Colonic mucosa (tissue), 4 donors: ENCODE measurements at regions not wholly inside any gene's neighbourhood (a gene's known extent, or its start where the extent isn't known, plus 50 kb on each side); places are given as distances from the start of the nearest gene placed in this dataset.

ENCODE experiments used
- DNase-seq: peaks from one replicate; pipeline ENCODE4 v3.0.0-alpha.2; 2020
- H3K27ac ChIP-seq: fragments of 200-600 bp; one replicate; pipeline ENCODE4 v1.8.0; 2021
- H3K27me3 ChIP-seq: fragments of 200-600 bp; one replicate; pipeline ENCODE4 v1.8.0; 2021
- H3K36me3 ChIP-seq: fragments of 200-600 bp; one replicate; pipeline ENCODE4 v1.8.0; 2021
- H3K4me1 ChIP-seq: fragments of 200-600 bp; one replicate; pipeline ENCODE4 v1.8.0; 2021; ENCODE audit warnings: mild to moderate bottlenecking
- H3K4me3 ChIP-seq: fragments of 200-600 bp; one replicate; pipeline ENCODE4 v1.8.0; 2021
- H3K9ac ChIP-seq, 2 donors: one replicate each; pipeline ENCODE4 v1.7.0; 2013; ENCODE audit warnings: control low read depth in 2 of 2, low read depth in 2 of 2, low read length in 2 of 2
- H3K9me3 ChIP-seq: fragments of 200-600 bp; one replicate; pipeline ENCODE4 v1.8.0; 2021
- intact Hi-C: fragments of 100-400 bp; cut with DNase I; formaldehyde crosslinking; loops from one replicate; pipeline ENCODE4 v1.14.1; 2022
- TF ChIP-seq, protein P1 (sequence below): fragments of 200-600 bp; IDR thresholded peaks from one replicate; pipeline ENCODE4 v1.8.0; 2022; ENCODE audit warnings: antibody characterized with exemption, mild to moderate bottlenecking
- donor health status: healthy.
- donor health status: DM: no; HTN: no; CAD: no.
- donor health status: DM: no; HTN: no; CAD: no.

DNA sequence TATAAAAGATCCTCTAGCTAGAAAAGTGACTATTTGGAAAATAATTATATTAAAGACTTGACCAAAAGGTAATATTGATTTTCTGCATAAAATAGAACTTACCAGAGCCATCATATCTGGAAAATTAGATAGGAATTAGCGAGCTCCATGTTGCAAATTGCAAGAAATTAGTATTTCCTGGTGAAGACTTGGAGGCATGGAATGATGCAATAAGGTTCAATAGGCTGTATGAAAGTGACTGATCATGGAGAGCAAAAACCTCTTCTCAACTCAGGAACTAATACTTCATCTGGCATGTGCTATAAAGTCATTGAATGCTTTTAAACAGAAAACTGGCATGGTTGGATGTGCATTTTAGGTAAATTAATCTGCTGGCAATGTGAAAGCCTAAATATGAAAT lies 66.3 kb upstream of the UFM1 start:
- TF ChIP-seq, protein P1, sequence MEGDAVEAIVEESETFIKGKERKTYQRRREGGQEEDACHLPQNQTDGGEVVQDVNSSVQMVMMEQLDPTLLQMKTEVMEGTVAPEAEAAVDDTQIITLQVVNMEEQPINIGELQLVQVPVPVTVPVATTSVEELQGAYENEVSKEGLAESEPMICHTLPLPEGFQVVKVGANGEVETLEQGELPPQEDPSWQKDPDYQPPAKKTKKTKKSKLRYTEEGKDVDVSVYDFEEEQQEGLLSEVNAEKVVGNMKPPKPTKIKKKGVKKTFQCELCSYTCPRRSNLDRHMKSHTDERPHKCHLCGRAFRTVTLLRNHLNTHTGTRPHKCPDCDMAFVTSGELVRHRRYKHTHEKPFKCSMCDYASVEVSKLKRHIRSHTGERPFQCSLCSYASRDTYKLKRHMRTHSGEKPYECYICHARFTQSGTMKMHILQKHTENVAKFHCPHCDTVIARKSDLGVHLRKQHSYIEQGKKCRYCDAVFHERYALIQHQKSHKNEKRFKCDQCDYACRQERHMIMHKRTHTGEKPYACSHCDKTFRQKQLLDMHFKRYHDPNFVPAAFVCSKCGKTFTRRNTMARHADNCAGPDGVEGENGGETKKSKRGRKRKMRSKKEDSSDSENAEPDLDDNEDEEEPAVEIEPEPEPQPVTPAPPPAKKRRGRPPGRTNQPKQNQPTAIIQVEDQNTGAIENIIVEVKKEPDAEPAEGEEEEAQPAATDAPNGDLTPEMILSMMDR = no peak
- Histone ChIP-seq H3K27ac (no peak overlapping the region), H3K4me3 (no peak overlapping the region), H3K9me3 (no peaks in the 10 kb centered on the region), H3K27me3 (no peaks in the 10 kb centered on the region), H3K36me3 (no peaks in the 10 kb centered on the region), H3K9ac (no peak overlapping the region), H3K4me1 (no peaks in the 10 kb centered on the region)
- intact Hi-C loops = no loop called here
- no peak for DNase-seq

DNA sequence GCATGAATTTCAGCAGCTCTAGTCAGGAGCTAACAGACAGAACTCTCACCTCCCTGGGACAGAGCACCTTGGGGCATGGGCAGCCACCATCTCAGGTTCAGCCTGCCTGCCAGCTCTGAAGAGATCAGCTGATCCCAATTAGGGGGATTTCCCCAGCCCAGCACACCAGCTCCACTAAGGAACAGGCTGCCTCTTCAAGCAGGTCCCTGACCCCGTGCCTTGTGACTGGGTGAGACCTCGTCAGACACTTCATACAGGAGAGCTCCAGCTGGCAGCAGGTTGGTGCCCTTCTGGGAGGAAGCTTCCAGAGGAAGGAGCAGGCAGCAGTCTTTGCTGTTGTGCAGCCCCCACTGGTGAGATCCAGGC lies 84.5 kb upstream of the UFM1 start:
- no peaks in the 10 kb centered on the region for H3K9me3 ChIP-seq
- no peaks in the 10 kb centered on the region for H3K27me3 ChIP-seq
- H3K36me3 ChIP-seq = no peaks in the 10 kb centered on the region
- H3K4me3 ChIP-seq = no peak overlapping the region
- H3K9ac ChIP-seq = no peak overlapping the region
- H3K4me1 ChIP-seq = no peaks in the 10 kb centered on the region
- no peak for DNase-seq
- H3K27ac ChIP-seq = no peak overlapping the region
- intact Hi-C loops = no loop called here
- TF ChIP-seq, protein P1 = no peak

DNA sequence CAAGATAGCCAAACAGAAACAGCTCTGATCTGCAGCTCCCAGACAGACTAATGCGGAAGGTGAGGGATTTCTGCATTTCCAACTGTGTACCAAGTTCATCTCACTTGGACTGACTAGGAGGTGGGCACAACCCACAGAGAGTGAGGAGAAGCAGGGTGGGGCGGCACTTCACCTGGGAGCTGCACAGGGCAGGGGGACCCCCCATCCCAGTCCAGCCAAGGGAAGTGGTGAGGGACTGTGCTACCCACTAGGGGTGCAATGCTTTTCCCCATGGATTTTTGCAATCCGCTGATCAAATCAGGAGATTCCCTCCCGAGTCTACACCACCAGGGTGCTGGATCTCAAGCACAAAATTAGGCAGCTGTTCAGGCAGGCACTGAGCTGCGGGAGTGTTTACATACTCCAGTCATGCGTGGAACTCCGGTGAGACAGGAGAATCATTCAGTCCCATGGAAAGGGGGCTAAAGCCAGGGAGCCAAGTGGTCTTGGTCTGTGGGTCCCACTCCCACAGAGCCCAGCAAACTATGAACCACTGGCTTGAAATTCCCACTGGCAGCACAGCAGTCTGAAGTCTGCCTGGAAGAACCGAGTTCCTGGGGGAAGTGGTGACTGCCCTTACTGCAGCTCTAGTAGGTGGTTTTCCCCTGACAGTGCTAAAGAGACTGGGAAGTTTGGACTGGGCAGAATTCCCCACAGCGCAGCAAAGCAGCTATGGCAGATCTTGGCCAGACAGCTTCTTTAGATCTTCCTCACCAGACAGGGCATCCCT lies 85.1 kb upstream of the UFM1 start:
- no peaks in the 10 kb centered on the region for H3K27me3 ChIP-seq
- no peaks in the 10 kb centered on the region for H3K9me3 ChIP-seq
- H3K4me3 ChIP-seq = no peak overlapping the region
- H3K4me1 ChIP-seq = no peaks in the 10 kb centered on the region
- H3K9ac ChIP-seq = no peak overlapping the region
- intact Hi-C loops = no loop called here
- DNase-seq = no peak
- no peak overlapping the region for H3K27ac ChIP-seq
- H3K36me3 ChIP-seq = no peaks in the 10 kb centered on the region
- TF ChIP-seq, protein P1 = no peak

DNA sequence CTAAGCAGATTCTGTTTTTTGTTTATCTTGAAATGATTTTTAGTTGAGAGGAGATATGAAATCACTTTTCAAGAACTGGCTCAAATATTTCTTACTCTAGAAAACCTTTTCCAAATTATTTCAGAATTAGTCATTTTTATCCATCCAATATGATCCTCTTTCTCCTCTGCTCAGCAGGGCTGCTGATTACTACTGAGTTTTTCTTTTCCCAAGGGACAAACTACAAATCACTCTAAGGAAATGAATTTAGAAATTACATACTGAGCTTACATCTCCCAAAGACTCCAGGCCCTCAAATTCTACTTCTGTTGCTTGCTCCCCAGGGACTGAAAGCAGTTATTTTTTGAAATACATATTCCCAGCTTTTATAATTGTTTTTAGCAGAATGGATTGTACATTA lies 87.4 kb upstream of the UFM1 start:
- intact Hi-C loops = no loop called here
- TF ChIP-seq, protein P1 = no peak
- no peak overlapping the region for H3K27ac ChIP-seq
- no peak for DNase-seq
- no peak overlapping the region for H3K9ac ChIP-seq
- H3K36me3 ChIP-seq = no peaks in the 10 kb centered on the region
- H3K9me3 ChIP-seq = no peaks in the 10 kb centered on the region
- no peaks in the 10 kb centered on the region for H3K27me3 ChIP-seq
- H3K4me3 ChIP-seq = no peak overlapping the region
- H3K4me1 ChIP-seq = no peaks in the 10 kb centered on the region

DNA sequence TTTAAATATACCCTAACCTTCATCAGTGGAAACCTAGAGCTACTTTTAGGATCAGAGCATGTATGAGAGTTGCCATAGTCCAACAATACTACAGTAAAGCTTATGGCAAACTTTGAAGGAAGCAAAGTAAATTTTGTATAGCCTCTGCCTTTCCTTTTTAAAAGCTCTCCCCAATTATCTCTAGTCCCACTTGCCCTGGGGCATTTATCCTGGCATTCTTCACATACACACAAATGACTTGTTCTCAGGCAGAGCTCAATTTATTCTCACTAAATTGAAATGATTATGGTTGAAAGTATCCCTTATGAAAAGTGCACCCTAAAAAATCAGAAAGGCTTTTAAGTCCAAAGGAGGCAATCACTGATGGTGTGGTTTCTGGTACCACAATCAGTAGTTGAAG lies 94.1 kb upstream of the UFM1 start:
- no peak for DNase-seq
- Histone ChIP-seq H3K4me1 (no peaks in the 10 kb centered on the region), H3K36me3 (no peaks in the 10 kb centered on the region), H3K4me3 (no peak overlapping the region), H3K27me3 (no peaks in the 10 kb centered on the region), H3K27ac (no peak overlapping the region), H3K9me3 (no peaks in the 10 kb centered on the region), H3K9ac (no peak overlapping the region)
- intact Hi-C loops = no loop called here
- TF ChIP-seq, protein P1 = no peak
